DOHH2 (cell line): ENCODE measurements at regions not wholly inside any gene's neighbourhood (a gene's known extent, or its start where the extent isn't known, plus 50 kb on each side); places are given as distances from the start of the nearest gene placed in this dataset.
"Not testable (repeated sequence)": the region's sequence is repeated elsewhere in the genome, so short reads cannot be mapped to it uniquely, and the experiment has no call there.

Experiments
- EZH2phosphoT487 ChIP-seq: fragments of 200-600 bp; sonication (generic); IDR thresholded peaks from 2 replicates; pipeline ENCODE4 v1.6.1; 2017; ENCODE audit warnings: borderline replicate concordance, mild to moderate bottlenecking, antibody characterized with exemption, low read length, moderate library complexity, mixed read lengths
- TF ChIP-seq, protein P1 (sequence below): fragments of 200-600 bp; sonication (generic); IDR thresholded peaks from one replicate; pipeline ENCODE4 v1.5.1; 2014; ENCODE audit warnings: antibody characterized with exemption, mild to moderate bottlenecking, low read depth, low read length; ENCODE audit not compliant: poor library complexity, severe bottlenecking

DNA sequence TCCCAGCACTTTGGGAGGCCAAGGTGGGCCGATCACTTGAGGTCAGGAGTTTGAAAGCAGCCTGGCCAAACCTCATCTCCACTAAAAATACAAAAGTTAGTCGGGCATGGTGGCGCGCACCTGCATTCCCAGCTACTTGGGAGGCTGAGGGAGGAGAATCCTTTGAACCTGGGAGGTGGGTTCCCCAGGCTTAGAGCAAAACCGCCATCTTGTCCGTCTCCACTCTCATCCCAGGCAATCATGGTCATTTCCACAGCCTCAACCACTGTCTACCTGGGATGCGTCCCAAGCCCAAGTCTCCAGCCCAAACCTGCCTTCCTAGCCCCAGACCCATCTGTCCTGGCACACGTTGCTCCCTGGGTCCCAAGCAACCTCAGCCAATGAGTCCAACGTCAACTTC is 71.1 kb upstream of the CLEC6A start:
- TF ChIP-seq, protein P1, sequence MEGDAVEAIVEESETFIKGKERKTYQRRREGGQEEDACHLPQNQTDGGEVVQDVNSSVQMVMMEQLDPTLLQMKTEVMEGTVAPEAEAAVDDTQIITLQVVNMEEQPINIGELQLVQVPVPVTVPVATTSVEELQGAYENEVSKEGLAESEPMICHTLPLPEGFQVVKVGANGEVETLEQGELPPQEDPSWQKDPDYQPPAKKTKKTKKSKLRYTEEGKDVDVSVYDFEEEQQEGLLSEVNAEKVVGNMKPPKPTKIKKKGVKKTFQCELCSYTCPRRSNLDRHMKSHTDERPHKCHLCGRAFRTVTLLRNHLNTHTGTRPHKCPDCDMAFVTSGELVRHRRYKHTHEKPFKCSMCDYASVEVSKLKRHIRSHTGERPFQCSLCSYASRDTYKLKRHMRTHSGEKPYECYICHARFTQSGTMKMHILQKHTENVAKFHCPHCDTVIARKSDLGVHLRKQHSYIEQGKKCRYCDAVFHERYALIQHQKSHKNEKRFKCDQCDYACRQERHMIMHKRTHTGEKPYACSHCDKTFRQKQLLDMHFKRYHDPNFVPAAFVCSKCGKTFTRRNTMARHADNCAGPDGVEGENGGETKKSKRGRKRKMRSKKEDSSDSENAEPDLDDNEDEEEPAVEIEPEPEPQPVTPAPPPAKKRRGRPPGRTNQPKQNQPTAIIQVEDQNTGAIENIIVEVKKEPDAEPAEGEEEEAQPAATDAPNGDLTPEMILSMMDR: not testable (repeated sequence)
- not testable (repeated sequence) for TF ChIP-seq EZH2phosphoT487
